ENCODE measurements at regions not wholly inside any gene's neighbourhood (a gene's known extent, or its start where the extent isn't known, plus 50 kb on each side); places are given as distances from the start of the nearest gene placed in this dataset.

GRCh38 chr2:198494931-198495330 is 690.5 kb downstream of the PLCL1 start:
- TF ChIP-seq ZNF791 (tag by site-specific recombination; IDR thresholded peaks at IDR 0.05) (no peak), ZNF776 (tag by site-specific recombination; IDR thresholded peaks at IDR 0.05; ENCODE audit: borderline replicate concordance) (no peak)
- Histone ChIP-seq H3K4me3 (ENCODE audit: low read depth, low read length) (no peak overlapping the region), H3K36me3 (ENCODE audit: control insufficient read depth in 2 of 2, insufficient read depth in 1 of 2, low read length in 2 of 2) (no peaks in the 10 kb centered on the region), H3K9me3 (ENCODE audit: control insufficient read depth, insufficient read depth, low read depth, low read length) (no peaks in the 10 kb centered on the region), H3K27ac (ENCODE audit: extremely low read depth, low read depth, low read length) (no peak overlapping the region), H3K4me1 (ENCODE audit: control insufficient read depth, insufficient read depth, low read length) (no peaks in the 10 kb centered on the region)
- ChIA-PET CTCF (interaction anchor here (0.6 to 1.5 kb wide), 2 partner anchors 185 to 320 kb away, joined by 3 read pairs; no protein-coding TSS in a partner anchor), POLR2A (no interaction called here)

- H3K36me3 ChIP-seq (ENCODE audit: control insufficient read depth in 2 of 2, insufficient read depth in 1 of 2, low read length in 2 of 2): no peaks in the 10 kb centered on the region
- H3K4me3 ChIP-seq (ENCODE audit: low read depth, low read length): no peak overlapping the region
- ChIA-PET POLR2A (no interaction called here), CTCF (no interaction called here)
- H3K9me3 ChIP-seq (ENCODE audit: control insufficient read depth, insufficient read depth, low read depth, low read length): no peaks in the 10 kb centered on the region
- H3K4me1 ChIP-seq (ENCODE audit: control insufficient read depth, insufficient read depth, low read length): no peaks in the 10 kb centered on the region
- TF ChIP-seq ZNF548 (tag by site-specific recombination; IDR thresholded peaks at IDR 0.05) (no peak), ZBTB1 (tag by site-specific recombination; IDR thresholded peaks at IDR 0.05) (no peak), KLF16 (tag by site-specific recombination; IDR thresholded peaks at IDR 0.05) (no peak), SP2 (tag by site-specific recombination; IDR thresholded peaks at IDR 0.05) (no peak), ZNF175 (tag by site-specific recombination; IDR thresholded peaks at IDR 0.05) (no peak), ZNF37A (tag by site-specific recombination; IDR thresholded peaks at IDR 0.05) (no peak), ZNF324 (tag by site-specific recombination; IDR thresholded peaks at IDR 0.05) (no peak), ZNF624 (tag by site-specific recombination; IDR thresholded peaks at IDR 0.05) (no peak), ZBTB49 (tag by site-specific recombination; IDR thresholded peaks at IDR 0.05; ENCODE audit: low read depth) (no peak)
- H3K27ac ChIP-seq (ENCODE audit: extremely low read depth, low read depth, low read length): no peak overlapping the region
Measured at GRCh38 chr2:198490748-198491147, 686.4 kb downstream of the PLCL1 start.

GRCh38 chr2:198488964-198489363 is 684.6 kb downstream of the PLCL1 start:
- H3K36me3 ChIP-seq (ENCODE audit: control insufficient read depth in 2 of 2, insufficient read depth in 1 of 2, low read length in 2 of 2): no peaks in the 10 kb centered on the region
- H3K4me3 ChIP-seq (ENCODE audit: low read depth, low read length): no peak overlapping the region
- POLR2A ChIA-PET: no interaction called here
- CTCF ChIA-PET: no interaction called here
- no peaks in the 10 kb centered on the region for H3K9me3 ChIP-seq (ENCODE audit: control insufficient read depth, insufficient read depth, low read depth, low read length)
- TF ChIP-seq ZNF146 (tag by site-specific recombination; IDR thresholded peaks at IDR 0.05) (no peak), KLF8 (tag by site-specific recombination; IDR thresholded peaks at IDR 0.05) (no peak), PRDM1 (tag by site-specific recombination; IDR thresholded peaks at IDR 0.05) (no peak), IKZF3 (tag by site-specific recombination; IDR thresholded peaks at IDR 0.05) (no peak), TSHZ1 (tag by site-specific recombination; IDR thresholded peaks at IDR 0.05; ENCODE audit: borderline replicate concordance) (no peak)
- H3K27ac ChIP-seq (ENCODE audit: extremely low read depth, low read depth, low read length): no peak overlapping the region
- H3K4me1 ChIP-seq (ENCODE audit: control insufficient read depth, insufficient read depth, low read length): no peaks in the 10 kb centered on the region
